Fibroblast of the aortic adventitia (primary cell): ENCODE measurements at regions not wholly inside any gene's neighbourhood (a gene's known extent, or its start where the extent isn't known, plus 50 kb on each side); places are given as distances from the start of the nearest gene placed in this dataset.

Experiments used
- DNase-seq: peaks from one replicate; pipeline ENCODE4 v3.0.0-alpha.2; 2010; ENCODE audit warnings: low read depth
- H3K4me3 ChIP-seq: 2 replicates; pipeline ENCODE4 v1.5.1; 2011; ENCODE audit warnings: low read depth, mild to moderate bottlenecking, control low read depth, low read length, moderate library complexity
- CTCF ChIP-seq: IDR thresholded peaks from 2 replicates; pipeline ENCODE4 v1.5.1; 2011; ENCODE audit warnings: mild to moderate bottlenecking, low read length, control low read depth, inconsistent platforms; ENCODE audit not compliant: insufficient read depth

- no peak for TF ChIP-seq CTCF
- DNase-seq = no peak
- H3K4me3 ChIP-seq = no peak overlapping the region
Measured at GRCh38 chr2:8317418-8317817, 364.4 kb upstream of the ID2 start.

- TF ChIP-seq CTCF = no peak
- no peak for DNase-seq
- H3K4me3 ChIP-seq = no peak overlapping the region
Measured at GRCh38 chr2:8319219-8319618, 362.6 kb upstream of the ID2 start.

- no peak overlapping the region for H3K4me3 ChIP-seq
- no peak for TF ChIP-seq CTCF
- DNase-seq = no peak
Measured at GRCh38 chr2:8320311-8321066, 361.4 kb upstream of the ID2 start.

GRCh38 chr2:8322634-8323033, 359.2 kb upstream of the ID2 start:
- no peak for DNase-seq
- no peak overlapping the region for H3K4me3 ChIP-seq
- TF ChIP-seq CTCF = no peak

GRCh38 chr2:8324164-8324856, 357.5 kb upstream of the ID2 start:
- no peak for TF ChIP-seq CTCF
- no peak for DNase-seq
- no peak overlapping the region for H3K4me3 ChIP-seq

GRCh38 chr2:8324901-8325300, 357.0 kb upstream of the ID2 start:
- TF ChIP-seq CTCF = no peak
- DNase-seq = no peak
- no peak overlapping the region for H3K4me3 ChIP-seq
